Ammon's horn (tissue), 1 donor: ENCODE measurements at regions not wholly inside any gene's neighbourhood (a gene's known extent, or its start where the extent isn't known, plus 50 kb on each side); places are given as distances from the start of the nearest gene placed in this dataset.

Source experiments
- DNase-seq: peaks from one replicate; pipeline ENCODE4 v3.0.0-alpha.2; 2016; ENCODE audit warnings: low spot score

DNA sequence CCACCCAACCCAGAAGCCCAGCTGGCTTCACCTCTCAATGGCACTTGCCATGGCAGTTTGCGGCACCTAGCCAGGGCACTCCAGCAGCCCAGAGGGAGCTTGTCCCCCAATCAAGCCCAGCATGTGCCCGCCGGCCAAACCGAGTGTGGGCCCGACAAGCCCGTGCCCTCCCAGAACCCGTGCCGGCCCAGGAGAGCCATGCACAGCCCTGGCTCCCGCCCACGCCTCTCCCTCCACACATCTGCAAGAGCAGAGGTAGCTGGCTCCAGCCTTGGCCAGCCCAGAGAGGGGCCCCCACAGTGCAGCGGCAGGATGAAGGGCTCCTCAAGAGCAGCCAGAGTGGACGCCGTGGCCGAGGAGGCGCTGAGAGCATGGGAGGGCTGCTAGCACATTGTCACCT, 2278.0 kb upstream of the PCDH20 start:
- DNase-seq = no peak

DNA sequence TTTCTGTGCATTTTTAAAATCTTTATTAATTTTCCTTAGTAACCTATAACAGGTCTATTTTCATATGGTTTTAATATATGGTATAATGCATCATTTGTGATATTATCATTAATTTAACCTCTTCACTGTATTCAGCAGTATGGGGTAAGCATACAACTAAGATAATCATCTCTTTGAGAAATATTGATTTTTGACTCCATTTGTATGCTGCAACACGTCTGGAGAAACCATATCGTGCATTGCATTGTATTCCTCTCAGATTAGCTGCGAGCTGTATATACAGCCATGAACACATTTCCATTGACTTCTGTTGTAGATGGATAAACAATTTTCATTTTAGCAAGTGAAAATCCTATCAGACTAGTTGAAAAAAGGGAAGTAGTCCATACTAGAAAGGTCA, 2275.8 kb upstream of the PCDH20 start:
- no peak for DNase-seq

DNA sequence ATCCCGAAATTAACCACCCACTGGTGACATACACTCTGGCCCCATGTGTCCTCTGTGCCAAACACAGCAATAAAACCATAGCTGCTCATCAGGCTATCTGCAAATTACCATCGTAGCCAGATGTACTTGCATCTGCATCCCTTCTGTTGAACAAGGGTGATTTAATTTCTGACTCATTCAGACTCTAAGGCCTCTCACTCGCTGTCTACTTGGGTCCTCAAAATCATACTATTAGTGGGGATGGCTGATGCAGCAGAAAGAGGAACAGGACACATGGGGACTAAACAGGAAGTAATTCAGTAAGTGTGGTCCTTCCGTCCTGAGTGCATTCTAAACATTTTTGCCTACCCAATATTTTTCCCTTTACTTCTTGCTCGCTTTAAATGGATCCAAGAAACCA, 2275.0 kb upstream of the PCDH20 start:
- DNase-seq = no peak

DNA sequence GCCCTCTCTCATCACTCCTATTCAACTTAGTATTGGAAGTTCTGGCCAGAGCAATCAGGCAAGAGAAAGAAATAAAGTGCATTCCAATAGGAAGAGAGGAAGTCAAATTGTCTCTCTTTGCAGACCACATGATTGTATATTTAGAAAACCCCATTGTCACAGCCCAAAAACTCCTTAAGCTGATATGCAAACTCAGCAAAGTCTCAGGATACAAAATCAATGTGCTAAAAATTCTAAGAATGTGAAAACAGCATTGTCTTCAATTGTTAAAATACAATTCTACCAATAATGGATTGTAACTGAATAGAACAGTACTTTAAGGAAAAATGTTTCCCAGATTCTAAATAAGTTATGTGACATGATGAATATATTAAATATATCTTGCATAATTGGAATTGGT, 2269.2 kb upstream of the PCDH20 start:
- DNase-seq = no peak

DNA sequence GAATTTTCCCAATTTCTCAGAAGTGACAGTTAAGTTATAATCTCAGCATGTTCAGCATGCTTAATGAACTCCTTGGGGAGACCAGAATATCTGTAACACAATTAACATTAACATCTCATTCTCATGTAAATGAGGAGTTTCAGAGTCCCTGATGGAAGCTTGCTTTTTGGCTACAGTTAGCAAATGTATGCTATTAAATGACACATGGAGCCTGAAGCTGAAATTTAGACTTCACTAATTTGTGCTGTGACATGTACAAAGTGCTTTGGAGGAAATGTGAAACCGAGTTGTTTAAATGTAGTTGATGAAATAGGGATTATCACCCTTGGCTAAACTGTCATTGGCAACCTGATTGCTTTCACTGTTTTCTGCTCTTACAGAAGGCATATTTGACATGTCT, 2265.1 kb upstream of the PCDH20 start:
- no peak for DNase-seq

DNA sequence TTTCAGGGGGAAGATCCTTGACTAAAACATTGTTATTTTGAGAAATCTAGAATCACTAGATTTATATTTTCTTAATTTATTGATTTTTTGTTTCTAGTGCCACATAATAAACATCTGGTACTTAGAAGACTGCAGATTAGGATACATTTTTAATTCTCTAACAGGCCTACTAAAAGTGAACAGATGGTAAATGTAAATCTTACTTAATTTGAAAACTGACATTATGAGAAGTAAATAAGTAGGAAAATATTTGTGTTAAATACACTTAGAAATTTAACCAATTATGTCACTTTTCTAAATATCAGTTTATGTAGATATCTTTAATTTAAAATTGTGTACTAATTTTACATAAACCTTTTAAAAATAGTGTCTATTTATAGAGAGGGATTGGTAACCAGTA, 2255.6 kb upstream of the PCDH20 start:
- no peak for DNase-seq

DNA sequence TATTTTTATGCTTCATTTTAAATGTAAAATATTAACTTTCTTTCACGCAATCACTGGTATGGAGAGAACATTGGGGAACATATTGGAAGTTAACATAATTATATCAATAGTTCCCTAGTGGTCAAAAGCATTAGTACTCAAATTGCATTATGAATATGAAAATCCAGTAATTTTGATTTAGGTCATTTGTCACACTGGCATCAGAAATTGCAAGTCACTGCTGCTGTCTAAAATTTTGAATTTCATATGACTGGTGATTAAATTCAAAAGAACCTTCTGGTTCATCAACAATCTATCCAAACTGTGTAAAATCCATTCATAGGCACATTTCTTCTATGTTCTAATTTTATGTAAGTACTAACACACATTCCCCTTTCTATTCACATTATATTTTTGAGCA, 2235.7 kb upstream of the PCDH20 start:
- DNase-seq = no peak

DNA sequence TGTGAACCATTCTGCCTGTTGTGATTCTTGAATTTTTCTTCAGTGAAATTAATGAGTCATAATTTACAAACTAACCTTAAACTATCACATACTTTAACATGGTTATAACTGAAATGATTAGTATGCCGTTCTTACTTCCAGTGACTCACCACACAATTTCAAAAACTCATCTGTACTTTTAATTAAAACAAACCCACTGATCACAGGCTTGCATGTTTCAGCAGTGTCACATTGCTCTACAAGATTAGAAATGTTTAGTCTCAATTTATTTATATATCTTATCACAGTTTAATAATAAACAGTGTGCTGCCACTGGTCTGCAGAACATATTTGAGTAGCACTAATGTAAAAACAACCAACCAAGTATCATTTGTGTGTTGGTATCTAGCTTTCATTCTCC, 2227.9 kb upstream of the PCDH20 start:
- DNase-seq = no peak

DNA sequence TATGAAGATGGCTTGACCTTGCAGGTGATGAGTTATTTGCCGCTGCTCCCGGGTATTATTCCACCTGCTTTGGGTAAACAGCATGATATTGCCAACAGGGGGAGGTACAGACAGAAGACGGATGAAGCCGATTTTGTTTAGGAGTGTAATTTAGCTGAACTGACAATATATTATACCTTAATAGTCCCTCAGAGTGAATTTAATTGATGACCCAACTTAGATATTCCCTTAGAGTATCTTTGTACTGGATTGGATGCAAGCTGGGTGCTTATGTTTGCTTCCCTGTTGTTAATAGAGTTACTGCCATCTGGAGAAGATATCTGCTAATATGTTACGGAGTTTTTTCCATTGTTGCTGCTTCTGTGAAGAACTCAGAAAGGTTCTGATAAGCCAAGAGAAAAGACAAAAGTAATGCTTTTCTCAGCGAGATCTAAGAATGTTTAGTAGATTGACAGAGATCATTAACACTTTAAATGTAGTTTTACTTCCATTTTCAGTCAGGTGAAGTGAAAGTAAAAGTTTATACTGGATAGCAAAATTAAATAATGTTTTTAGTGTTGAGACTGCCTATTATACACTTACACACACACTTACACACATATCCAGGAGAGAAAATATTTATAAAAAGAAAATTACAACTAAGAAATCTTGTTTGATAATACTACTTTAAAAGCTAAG, 2220.8 kb upstream of the PCDH20 start:
- no peak for DNase-seq

DNA sequence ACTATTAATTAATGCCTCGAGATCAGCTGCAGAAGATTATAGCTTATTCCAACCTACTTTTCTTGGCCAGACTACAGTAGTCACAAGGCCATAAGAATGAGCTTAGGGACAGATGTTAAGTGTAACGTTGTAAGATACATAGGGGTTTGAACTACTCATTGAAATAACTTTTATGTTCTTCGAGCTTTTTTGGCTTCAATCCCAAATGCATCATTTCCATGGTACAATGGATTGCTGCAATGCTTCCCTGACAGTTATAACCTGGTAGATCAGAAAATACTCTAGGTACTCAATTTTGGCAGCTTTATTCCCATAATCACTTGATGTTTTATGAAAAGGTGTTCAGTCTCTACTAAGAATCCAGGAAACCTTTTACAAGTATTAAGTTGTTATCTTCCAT, 2216.7 kb upstream of the PCDH20 start:
- DNase-seq = no peak

DNA sequence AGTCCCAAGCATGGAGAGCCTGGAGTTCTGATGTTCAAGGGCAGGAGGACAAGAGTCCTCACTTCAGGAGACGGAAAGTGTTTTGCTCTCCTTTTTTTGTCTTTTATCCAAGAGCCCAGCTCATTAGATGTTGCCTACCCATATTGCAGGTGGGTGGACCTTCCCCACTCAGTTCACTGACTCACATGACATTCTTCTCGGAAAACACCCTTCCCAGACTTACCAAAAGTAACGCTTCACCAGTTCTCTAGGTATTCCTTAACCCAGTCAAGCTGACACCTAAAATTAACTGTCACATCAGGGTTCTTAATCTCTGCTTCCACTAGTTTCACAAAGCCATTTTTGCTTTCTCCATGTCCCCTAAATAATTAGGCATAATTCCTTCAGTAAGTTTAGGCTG, 2215.4 kb upstream of the PCDH20 start:
- DNase-seq = no peak

DNA sequence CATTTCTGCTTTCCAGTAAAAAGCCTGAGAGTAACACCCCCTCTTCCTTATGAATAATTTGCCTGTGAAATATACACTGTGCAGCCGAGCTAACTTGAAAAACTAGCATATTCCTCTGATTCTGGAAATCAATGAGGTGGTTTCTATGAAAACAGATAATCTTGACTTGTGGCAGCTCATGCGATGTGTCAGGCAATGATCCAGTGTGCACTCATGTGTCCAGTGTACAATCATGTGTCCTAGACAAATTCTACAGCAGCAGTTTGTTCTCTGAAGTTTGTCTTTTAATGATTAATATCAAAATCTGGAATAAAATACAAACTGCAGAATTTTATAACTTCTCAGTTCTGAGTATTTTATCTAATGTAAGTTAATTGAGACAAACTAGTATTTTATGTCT, 2213.9 kb upstream of the PCDH20 start:
- DNase-seq = no peak

DNA sequence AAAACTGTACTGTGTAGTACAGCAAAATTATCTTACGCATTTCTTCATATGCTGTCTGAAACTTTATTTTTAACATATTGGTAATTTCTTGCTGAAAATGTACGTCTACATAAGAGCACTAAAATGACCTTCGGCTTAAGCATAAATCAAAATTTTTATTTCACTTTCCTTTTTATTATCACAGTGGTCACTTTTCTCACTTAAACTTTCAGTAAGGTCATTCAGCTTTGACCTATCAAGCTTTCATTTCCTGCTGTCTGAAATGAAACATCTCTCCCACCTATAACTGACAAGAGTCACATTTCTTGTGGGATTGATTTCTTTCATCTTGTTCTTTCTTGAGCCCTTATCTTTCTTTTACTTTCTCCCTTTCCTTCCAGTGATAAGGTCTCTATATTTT, 2212.7 kb upstream of the PCDH20 start:
- DNase-seq = no peak

DNA sequence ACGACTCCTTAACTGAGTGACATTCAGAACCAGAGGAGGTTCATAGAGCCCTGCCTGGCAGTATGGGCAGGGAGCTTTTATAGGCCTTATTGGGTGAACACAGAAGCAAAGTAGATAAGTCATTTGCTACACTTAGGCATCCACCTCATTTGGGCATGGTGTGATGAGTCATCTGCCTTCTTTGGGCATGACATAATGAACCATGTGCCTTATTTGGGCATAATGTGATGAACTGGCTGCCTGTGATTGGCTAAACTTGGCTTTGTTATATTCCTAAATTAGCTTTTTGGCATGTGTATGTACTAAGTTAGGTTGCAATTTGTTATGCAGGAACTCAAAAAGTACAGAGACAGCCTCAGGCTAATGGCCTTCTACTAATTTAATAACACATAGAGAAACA, 2210.2 kb upstream of the PCDH20 start:
- DNase-seq = no peak

DNA sequence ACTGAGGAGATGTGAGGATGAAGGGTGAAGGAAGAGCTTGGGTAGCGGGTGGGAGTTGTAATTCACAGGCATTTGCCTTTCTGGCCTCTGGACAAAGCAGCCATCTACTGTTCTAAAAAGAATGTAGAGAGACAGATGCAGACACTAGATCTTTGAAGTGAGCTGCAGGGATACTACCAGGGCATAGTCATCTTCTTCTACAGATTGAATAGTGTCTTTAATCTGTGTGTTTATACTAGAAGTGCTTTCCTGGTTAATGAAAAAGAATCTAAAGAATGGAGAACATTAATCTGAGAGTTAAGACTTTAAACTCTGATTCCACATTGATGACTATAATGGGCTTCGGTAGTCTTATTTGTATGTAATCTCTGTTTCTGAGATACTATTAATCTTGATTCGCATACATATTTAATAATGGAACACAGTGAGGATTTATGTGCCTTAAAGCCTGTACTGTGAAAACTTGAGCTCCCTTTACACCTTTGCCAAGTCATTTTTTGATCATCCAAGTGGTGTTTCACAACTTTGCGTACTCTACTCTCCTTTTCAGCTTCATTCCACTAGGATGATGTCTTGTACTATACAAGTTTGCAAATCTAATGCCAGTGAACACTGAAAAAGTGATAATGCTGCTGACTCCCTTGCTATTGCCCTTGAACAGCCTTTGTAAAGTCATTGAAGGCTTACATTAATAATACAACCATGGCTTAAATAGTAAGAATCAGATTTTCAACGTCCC, 2199.4 kb upstream of the PCDH20 start:
- DNase-seq = no peak

DNA sequence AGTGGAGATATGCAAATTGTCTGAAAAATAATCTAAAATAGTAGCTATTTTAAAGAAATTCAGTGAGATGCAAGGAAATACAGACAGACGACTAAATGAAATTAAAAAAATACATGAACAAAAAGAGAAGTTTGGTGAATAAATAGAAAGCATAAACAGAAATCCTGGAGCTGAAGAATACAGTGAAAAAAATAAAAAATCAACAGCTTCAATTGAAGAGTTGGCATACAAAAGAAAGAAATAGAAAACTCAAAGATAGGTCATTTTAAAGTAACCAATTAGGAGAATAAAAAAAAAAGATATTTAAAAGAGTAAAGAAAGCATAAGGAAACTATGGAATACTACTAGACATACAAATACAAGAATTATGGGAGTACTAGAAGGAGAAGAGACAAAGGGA, 2191.5 kb upstream of the PCDH20 start:
- DNase-seq = no peak

DNA sequence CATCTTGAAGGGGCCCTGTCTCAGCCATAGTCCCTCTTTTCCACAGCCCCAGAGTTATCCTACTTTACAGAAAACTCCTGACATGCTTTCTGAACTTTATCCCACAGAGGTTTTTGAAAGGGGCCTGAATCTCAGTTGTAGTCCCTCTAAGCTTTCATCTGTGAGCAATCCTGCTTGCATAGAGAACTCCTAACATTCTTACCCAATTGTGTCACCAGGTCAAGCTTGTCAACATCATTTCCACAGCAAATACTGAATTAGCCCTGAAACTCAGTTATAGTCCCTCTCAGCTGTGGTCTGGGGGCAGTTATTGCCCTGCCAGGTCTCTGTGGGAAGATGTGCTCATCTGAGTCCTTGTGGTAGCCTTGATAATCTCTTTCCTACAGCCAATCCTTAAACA, 2190.3 kb upstream of the PCDH20 start:
- no peak for DNase-seq

DNA sequence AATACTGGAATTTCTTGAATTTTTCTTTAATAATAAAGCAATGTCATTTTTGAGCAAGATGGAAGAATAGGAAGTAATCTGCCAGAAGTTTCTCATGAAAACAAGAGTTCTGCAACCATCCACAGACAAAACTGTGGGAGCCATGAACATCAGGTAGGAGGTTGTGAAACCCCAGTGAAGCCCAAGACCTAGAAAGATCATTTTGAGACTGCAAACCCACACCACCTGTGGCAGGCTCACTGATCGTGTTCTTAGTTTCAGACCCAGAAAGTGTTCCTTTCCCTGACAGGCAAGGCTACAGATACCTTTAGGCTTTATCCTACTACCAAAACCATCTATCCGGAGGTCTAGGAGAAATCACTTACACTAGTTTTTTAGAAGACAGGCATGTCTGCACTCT, 2189.8 kb upstream of the PCDH20 start:
- no peak for DNase-seq

DNA sequence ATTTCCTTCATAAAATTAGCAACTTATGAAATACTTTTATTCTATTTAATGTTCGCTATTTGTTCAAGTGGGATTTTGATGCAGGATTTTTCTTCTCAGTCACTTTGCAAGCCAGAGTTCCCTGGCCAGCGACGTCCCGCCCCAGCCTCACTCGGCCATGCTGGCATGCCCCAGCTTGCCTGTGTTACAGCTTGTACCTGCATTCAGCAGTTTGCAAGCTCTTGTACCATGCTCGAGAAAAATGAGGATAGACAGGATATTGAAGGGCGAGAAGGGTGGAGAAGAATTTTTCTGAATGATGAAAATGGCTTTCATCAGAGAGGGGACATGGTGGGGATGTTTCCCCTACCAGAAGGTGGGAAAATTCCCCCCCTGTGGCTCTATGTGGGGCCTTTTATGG, 2180.2 kb upstream of the PCDH20 start:
- DNase-seq = no peak

DNA sequence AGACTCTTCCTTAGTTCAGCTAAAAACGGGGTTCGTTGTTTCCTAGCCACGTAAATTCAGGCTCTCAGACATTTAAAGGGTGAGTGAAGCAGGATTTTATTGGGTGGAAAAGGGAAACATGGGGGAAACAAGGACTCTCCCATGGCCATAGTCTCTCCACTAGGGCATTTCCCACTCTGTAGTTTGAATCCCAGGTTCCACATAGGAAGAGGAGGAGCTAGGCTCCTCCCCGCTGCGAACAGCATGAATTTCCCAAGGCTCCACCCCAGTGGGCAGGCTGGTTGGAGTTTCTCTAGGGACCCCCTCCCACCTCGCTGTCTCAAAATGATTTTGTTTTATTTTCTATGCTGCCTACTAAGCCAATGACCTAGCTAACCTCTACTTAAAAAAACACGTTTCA, 2170.8 kb upstream of the PCDH20 start:
- DNase-seq = no peak

DNA sequence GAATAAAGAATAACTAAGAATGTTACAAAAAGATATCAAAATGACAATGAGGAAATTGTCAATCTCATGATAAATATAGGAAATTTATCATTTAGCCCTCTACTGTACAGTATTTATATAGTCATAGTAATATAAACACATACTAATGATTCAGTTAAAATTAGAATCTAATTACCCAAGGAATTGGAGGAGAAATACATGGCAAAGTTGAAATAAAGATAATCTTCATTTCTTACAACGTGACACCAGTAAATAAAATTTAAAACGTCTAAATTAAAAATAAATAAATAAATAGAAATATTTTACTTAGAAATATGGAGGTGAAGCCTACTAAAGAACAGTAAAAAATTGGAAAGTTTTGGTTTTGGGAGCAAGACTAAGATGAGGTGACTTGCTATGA, 2163.1 kb upstream of the PCDH20 start:
- DNase-seq = no peak

DNA sequence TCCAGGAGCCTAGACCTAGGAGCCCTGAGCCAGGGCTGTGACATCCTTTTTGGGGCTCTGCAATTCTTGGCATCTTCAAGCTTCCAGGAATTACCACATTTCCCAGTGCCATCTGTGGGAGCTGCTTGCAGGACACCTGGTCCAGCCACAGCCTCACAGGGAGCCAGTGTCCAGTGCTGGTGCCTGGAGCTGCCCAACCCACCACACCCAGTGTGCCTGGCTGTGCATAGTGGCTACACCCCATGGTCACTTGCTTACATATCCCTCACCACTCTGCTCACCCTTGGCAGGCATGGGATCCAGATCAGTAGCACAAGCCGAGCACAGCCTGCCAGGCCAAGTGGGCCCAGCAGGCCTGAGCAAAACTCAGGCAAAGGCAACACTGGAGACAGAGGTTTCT, 2151.4 kb upstream of the PCDH20 start:
- DNase-seq = no peak

DNA sequence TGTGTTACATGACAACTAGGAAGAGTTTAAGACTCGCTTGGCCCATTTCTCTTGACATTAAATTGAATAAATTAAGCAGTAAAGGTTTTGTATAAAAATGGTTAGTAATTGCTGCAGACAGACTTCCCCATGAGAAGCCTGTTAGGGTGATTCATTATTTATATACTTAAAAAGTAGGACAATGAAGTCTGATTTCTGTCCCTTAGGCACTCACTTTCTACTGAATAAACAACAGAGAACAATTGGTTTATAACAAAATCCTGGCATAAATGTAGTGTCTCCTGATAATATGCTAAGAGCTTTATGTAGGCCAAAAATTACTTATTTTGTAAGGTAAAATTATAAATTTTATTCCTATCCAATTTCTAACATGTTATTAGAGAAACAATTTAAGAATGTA, 2138.5 kb upstream of the PCDH20 start:
- no peak for DNase-seq

DNA sequence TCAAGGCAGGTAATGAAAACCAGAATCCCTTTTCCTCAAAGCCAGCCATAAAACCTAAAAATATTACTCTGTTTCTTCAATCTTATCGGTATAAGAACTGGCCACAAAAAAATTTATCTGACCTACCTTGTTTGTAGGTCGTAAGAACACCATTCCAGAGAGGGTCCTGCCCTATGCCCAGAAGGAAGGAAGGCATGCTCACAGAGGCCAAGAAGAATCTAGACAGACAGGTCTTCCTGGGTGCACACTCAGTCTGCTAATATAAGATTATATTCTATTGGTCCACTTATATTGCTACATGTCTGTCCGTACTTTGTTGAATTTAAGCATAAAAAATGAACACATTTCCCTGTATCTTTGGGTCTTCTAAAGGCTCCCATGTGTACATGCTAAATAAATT, 2136.1 kb upstream of the PCDH20 start:
- DNase-seq = no peak
